Heart left ventricle (tissue), 16 donors: ENCODE measurements at regions not wholly inside any gene's neighbourhood (a gene's known extent, or its start where the extent isn't known, plus 50 kb on each side); places are given as distances from the start of the nearest gene placed in this dataset.
"Not testable (repeated sequence)": the region's sequence is repeated elsewhere in the genome, so short reads cannot be mapped to it uniquely, and the experiment has no call there.

Experiments used
- ATAC-seq, 4 donors: fragments of 200-7000 bp; cut with Tn5 transposase; one replicate each; pipeline ENCODE4 v1.9.1; 2020 to 2022; ENCODE audit warnings: moderate library complexity in 4 of 4, mild to moderate bottlenecking in 3 of 4, moderate number of reproducible peaks in 1 of 4
- DNase-seq, 5 donors: peaks; one replicate each; pipeline ENCODE4 v3.0.0-alpha.2; 2020
- H3K27ac ChIP-seq, 12 donors: fragments of 200-600 bp; sonication (generic) in 4 of 12; one replicate each; pipeline versions ENCODE4 v1.5.0 to v1.8.0; 2016 to 2022; ENCODE audit warnings: mild to moderate bottlenecking in 2 of 12
- H3K27me3 ChIP-seq, 9 donors: fragments of 200-600 bp; sonication (generic) in 2 of 9; one replicate each; pipeline versions ENCODE4 v1.5.1 to v1.8.0; 2016 to 2022; ENCODE audit warnings: mild to moderate bottlenecking in 3 of 9
- H3K36me3 ChIP-seq, 9 donors: fragments of 200-600 bp; sonication (generic) in 2 of 9; one replicate each; pipeline versions ENCODE4 v1.5.0 to v1.8.0; 2018 to 2022; ENCODE audit warnings: mild to moderate bottlenecking in 2 of 9
- H3K4me1 ChIP-seq, 12 donors: fragments of 200-600 bp; sonication (generic) in 4 of 12; one replicate each; pipeline versions ENCODE4 v1.5.0 to v1.8.0; 2016 to 2022; ENCODE audit warnings: mild to moderate bottlenecking in 3 of 12
- H3K4me3 ChIP-seq, 12 donors: fragments of 200-600 bp; sonication (generic) in 4 of 12; one replicate each; pipeline versions ENCODE4 v1.5.0 to v1.8.0; 2017 to 2022; ENCODE audit warnings: mild to moderate bottlenecking in 9 of 12, moderate library complexity in 4 of 12
- H3K9me3 ChIP-seq, 12 donors: fragments of 200-600 bp; sonication (generic) in 4 of 12; one replicate each; pipeline versions ENCODE4 v1.5.0 to v1.8.0; 2016 to 2022; ENCODE audit warnings: mild to moderate bottlenecking in 1 of 12
- CTCF ChIP-seq, 12 donors: fragments of 200-600 bp; sonication (generic) in 4 of 12; IDR thresholded peaks; one replicate each; pipeline versions ENCODE4 v1.5.0 to v1.8.0; 2018 to 2022; ENCODE audit warnings: antibody characterized with exemption in 12 of 12, mild to moderate bottlenecking in 5 of 12
- POLR2A ChIP-seq, 2 donors: fragments of 450-650 bp; IDR thresholded peaks; one replicate each; pipeline ENCODE4 v1.6.1; 2017; ENCODE audit warnings: antibody characterized with exemption in 2 of 2, mild to moderate bottlenecking in 2 of 2, moderate library complexity in 2 of 2
- WGBS, 4 donors: extraction: QIAGEN DNeasy Blood & Tissue Kit in 2 of 4; methylation state at CpG; one replicate each; pipeline versions ENCODE4 v1.1.5 to v1.1.7; 2013 to 2018; 5-methylcytosine and 5-hydroxymethylcytosine counted together
- intact Hi-C, 10 donors: fragments of 100-400 bp; cut with DNase I; formaldehyde crosslinking; loops; one replicate each; pipeline versions ENCODE4 v1.11.1 to v1.14.2; 2022
- donor health status: ischemic (EF 13 %, LVEDD 7.1; RV severe dilation, severe dysfunction).
- donor health status: healthy with polysubstance abuse.
- donor health status: DM: no; HTN: yes; CAD: no.
- donor health status: DM: no; HTN: no; CAD: no.
- donor health status: ischemic (EF 25% LVEDD 6.9; RV normal size, moderate dysfunction).
- donor health status: ischemic (EF 25% LVEDD 5.7; RV mildly dilated, moderate dysfunction).
- donor health status: healthy.
- donor health status: DM: yes; HTN: yes; CAD: no.
- donor health status: ischemic (EF 35%, LVEDD 5.7; RV mildly dilated, moderate dysfunction).
- donor health status: nonischemic (EF 11% LVEDD 7.7; RV severe dilation, severe dysfunction).
- donor health status: DM: yes; HTN: yes; CAD: no.
- donor health status: PGD.
- donor health status: ischemic (EF 29% LVEDD 5.4; RV normal size, mild dysfunction).
- donor health status: nonischemic (EF 23%, LVEDD 6.1; RV moderate dilation, normal function).

DNA sequence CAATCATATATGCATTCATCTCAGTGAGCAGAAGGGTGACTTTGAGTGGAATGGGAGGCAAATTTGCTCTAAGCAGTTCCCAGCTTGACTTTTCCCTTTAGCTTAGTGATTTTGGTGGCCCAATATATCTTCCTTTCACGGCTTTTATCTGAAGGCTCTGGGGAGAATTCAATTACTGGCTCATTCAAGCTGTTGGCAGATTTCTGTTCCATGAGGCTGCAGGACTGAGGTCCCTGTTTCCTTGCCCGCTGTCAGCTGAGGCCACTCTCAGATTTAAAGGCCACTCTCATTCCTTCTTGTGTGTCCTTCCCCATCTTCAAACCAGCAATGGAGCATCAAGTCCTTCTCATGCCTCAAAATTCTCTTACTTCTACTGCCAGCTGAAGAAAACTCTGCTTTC is 170.4 kb upstream of the ATP10A start:
- Histone ChIP-seq H3K4me3 (no peak overlapping the region), H3K27me3 (peaks cover 0 to 10% (median 2%) of the 10 kb centered on the region in 9 donors), H3K27ac (no peak overlapping the region), H3K9me3 (no peaks in the 10 kb centered on the region), H3K36me3 (no peaks in the 10 kb centered on the region), H3K4me1 (no peaks in the 10 kb centered on the region)
- ATAC-seq = no peak
- WGBS, 4 donors = 52 to 65% (median 56%) methylated on average over 2 of the region's 2 CpGs
- TF ChIP-seq CTCF (IDR thresholded peaks at IDR 0.05) (no peak), POLR2A (IDR thresholded peaks at IDR 0.05) (no peak)
- no peak for DNase-seq
- intact Hi-C loops = no loop called here

DNA sequence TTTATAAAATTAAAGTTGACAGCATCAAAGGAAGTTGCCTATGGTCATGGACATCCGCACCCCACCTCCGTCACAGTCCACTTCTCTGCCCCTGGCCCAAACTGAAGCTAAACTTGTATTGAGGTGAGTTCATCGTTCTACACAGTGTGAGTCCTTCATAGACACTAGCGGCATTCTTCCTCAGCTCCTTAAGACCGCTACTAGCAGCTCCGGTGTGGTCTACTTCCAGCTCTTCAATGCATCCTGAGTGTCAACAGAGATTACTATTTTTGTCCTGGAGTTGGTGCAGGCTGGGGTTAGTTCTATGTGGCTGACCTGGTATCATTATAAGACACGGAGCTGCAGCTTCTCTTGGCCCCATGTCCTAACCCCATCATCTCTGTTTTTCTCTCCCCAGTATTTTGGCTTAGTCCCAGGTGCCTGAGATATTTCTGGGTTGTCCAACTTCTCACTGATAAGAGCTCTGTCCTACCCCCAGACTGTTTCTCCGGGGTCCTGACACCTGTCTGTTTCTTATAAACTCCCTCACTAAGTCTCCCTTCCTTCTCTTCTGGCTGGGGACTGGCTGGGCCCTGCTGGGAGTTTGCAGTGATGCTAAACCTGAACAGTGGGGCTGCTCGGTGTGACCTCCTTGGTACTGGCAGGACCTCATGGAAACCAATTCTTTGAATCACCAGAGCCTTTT is 169.2 kb upstream of the ATP10A start:
- intact Hi-C loops = no loop called here
- Histone ChIP-seq H3K36me3 (no peaks in the 10 kb centered on the region), H3K4me1 (no peaks in the 10 kb centered on the region), H3K27ac (no peak overlapping the region), H3K4me3 (no peak overlapping the region), H3K9me3 (no peaks in the 10 kb centered on the region), H3K27me3 (peaks cover 0 to 10% (median 3%) of the 10 kb centered on the region in 9 donors)
- ATAC-seq (no peak), DNase-seq (no peak)
- TF ChIP-seq POLR2A (IDR thresholded peaks at IDR 0.05) (no peak), CTCF (IDR thresholded peaks at IDR 0.05) (no peak)
- 56 to 71% (median 64%) methylated on average over 9 of the region's 9 CpGs for WGBS, 4 donors

DNA sequence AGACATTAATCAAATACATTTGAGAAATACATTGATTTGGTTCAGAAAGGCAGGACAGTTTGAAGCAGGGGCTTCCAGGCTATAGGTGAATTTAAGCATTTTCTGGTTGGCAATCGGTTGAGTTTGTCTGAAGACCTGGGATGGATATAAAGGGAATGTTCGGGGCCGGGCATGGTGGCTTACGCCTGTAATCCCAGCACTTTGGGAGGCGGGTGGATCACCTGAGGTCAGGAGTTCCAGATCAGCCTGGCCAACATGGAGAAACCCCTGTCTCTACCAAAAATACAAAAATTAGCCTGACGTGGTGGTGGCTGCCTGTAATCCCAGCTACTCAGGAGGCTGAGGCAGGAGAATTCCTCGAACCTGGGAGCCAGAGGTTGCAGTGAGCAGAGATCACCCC is 166.5 kb upstream of the ATP10A start:
- H3K36me3 ChIP-seq, ATAC-seq, intact Hi-C loops, H3K4me1 ChIP-seq, H3K27me3 ChIP-seq, DNase-seq, H3K27ac ChIP-seq, H3K9me3 ChIP-seq, H3K4me3 ChIP-seq: not testable (repeated sequence)
- 76 to 84% (median 78%) methylated on average over 7 of the region's 7 CpGs for WGBS, 4 donors

DNA sequence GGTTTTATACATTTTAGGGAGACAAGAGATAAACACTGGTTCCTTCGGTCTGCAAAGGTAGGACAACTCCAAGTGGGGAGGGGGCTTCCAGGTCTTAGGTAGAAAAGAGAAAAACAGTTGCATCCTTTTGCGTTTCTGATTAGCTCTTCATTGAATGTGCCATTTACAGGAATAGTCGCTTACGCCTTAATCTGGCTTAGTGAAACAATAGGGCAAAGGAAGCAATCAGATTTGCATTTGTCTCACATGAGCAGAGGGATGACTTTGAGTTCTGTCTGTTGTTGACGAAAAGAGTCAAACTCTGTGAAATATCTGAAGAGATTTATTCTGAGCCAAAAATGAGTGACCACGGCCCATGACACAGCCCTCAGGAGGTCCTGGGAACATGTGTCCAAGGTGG is 166.0 kb upstream of the ATP10A start:
- H3K4me1 ChIP-seq = no peaks in the 10 kb centered on the region
- intact Hi-C loops = no loop called here
- H3K9me3 ChIP-seq = no peaks in the 10 kb centered on the region
- WGBS, 4 donors = 73 to 81% (median 79%) methylated on average over 6 of the region's 6 CpGs
- ATAC-seq = no peak
- peaks cover 0 to 8% (median 3%) of the 10 kb centered on the region in 9 donors for H3K27me3 ChIP-seq
- no peak overlapping the region for H3K27ac ChIP-seq
- no peak for TF ChIP-seq POLR2A (IDR thresholded peaks at IDR 0.05)
- no peak overlapping the region for H3K4me3 ChIP-seq
- no peak for DNase-seq
- H3K36me3 ChIP-seq = no peaks in the 10 kb centered on the region

DNA sequence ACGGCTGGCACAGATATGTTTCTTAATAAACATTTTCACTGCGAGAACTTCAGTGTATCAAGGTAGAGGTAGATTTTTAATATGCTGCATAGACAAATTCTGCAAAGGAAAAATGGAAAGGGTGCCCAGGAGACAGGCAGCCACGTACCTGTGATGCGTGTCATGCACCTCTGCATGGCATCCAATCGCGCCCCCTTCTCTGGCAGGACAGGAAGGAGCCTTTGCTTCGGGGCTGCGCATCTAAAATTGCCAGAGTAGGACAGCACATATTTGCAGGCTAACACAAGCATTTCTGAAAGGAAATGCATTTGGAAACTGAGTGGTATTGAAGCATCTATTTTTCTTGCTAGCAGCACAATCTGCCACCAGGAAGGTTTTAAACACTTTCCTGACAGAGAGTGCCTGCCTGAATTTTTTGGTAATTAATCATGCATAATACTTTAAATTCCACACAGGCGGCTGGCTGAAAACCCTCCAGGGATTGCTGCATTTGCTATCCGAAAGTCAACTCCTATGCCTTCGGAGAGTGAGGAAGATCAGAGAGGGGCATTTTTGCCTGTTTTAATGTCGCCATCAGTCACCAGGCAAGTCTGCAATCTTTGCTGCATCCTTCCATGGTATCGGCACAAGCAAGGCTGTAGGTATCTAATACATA is 165.1 kb upstream of the ATP10A start:
- ATAC-seq = no peak
- TF ChIP-seq CTCF (IDR thresholded peaks at IDR 0.05) = no peak
- TF ChIP-seq POLR2A (IDR thresholded peaks at IDR 0.05) = no peak
- H3K9me3 ChIP-seq = no peaks in the 10 kb centered on the region
- 73 to 79% (median 75%) methylated on average over 12 to 13 of the region's 13 CpGs for WGBS, 4 donors
- peaks cover 0 to 8% (median 0%) of the 10 kb centered on the region in 9 donors for H3K27me3 ChIP-seq
- H3K36me3 ChIP-seq = no peaks in the 10 kb centered on the region
- no peak overlapping the region for H3K4me3 ChIP-seq
- no peak for DNase-seq
- no peak overlapping the region for H3K27ac ChIP-seq
- no peaks in the 10 kb centered on the region for H3K4me1 ChIP-seq
- intact Hi-C loops = no loop called here

- H3K9me3 ChIP-seq, intact Hi-C loops, DNase-seq, H3K4me1 ChIP-seq, H3K4me3 ChIP-seq, ATAC-seq, H3K27ac ChIP-seq, H3K36me3 ChIP-seq, H3K27me3 ChIP-seq: not testable (repeated sequence)
- WGBS, 4 donors = 79 to 83% (median 82%) methylated on average over 3 of the region's 3 CpGs
These were observed 163.5 kb upstream of the ATP10A start for GRCh38 chr15:26026671-26027070.
